HEK293T (cell line): ENCODE measurements at regions not wholly inside any gene's neighbourhood (a gene's known extent, or its start where the extent isn't known, plus 50 kb on each side); places are given as distances from the start of the nearest gene placed in this dataset.

ENCODE experiments used
- CTCF ChIA-PET: fragments of 350-600 bp; formaldehyde crosslinking; extraction: SDS; loops from one replicate; lab custom pipeline; 2021; ENCODE audit warnings: antibody characterized with exemption, inconsistent platforms; lab: Yijun Ruan, JAX
- POLR2A ChIA-PET: fragments of 350-600 bp; formaldehyde crosslinking; extraction: SDS; loops from one replicate; lab custom pipeline; 2020; ENCODE audit warnings: antibody characterized with exemption, inconsistent platforms; lab: Yijun Ruan, JAX
- DNase-seq: peaks from one replicate; pipeline ENCODE4 v3.0.0; 2012; ENCODE audit warnings: mixed read lengths; ENCODE audit errors: extremely low spot score
- ARNT ChIP-seq: fragments of 450-650 bp; IDR thresholded peaks from 2 replicates; pipeline ENCODE4 v1.6.1; 2017; ENCODE audit warnings: mild to moderate bottlenecking
- BHLHE40 ChIP-seq: fragments of 450-650 bp; IDR thresholded peaks from 2 replicates; pipeline ENCODE4 v1.6.1; 2016; ENCODE audit warnings: mild to moderate bottlenecking, moderate library complexity, borderline replicate concordance
- CTBP1 ChIP-seq: fragments of 450-650 bp; IDR thresholded peaks from 2 replicates; pipeline ENCODE4 v1.6.1; 2016; ENCODE audit warnings: borderline replicate concordance
- ELF4 ChIP-seq: fragments of 450-650 bp; IDR thresholded peaks from 2 replicates; pipeline ENCODE4 v1.6.1; 2017; ENCODE audit warnings: antibody characterized with exemption
- FOXA1 ChIP-seq: fragments of 450-650 bp; IDR thresholded peaks from 2 replicates; pipeline ENCODE4 v1.6.1; 2016; ENCODE audit warnings: mild to moderate bottlenecking
- FOXK2 ChIP-seq: fragments of 450-650 bp; IDR thresholded peaks from 2 replicates; pipeline ENCODE4 v1.6.1; 2016; ENCODE audit warnings: mild to moderate bottlenecking
- FOXM1 ChIP-seq: fragments of 450-650 bp; IDR thresholded peaks from 2 replicates; pipeline ENCODE4 v1.6.1; 2017; ENCODE audit warnings: mild to moderate bottlenecking, borderline replicate concordance
- HDGF ChIP-seq: fragments of 450-650 bp; IDR thresholded peaks from 2 replicates; pipeline ENCODE4 v1.6.1; 2017; ENCODE audit warnings: antibody characterized with exemption, borderline replicate concordance
- L3MBTL2 ChIP-seq: fragments of 450-650 bp; conservative IDR thresholded peaks from 2 replicates; pipeline ENCODE4 v1.6.1; 2016; ENCODE audit warnings: mild to moderate bottlenecking
- LEF1 ChIP-seq: fragments of 450-650 bp; IDR thresholded peaks from 2 replicates; pipeline ENCODE4 v1.6.1; 2017; ENCODE audit warnings: mild to moderate bottlenecking, borderline replicate concordance
- NFRKB ChIP-seq: fragments of 450-650 bp; IDR thresholded peaks from 2 replicates; pipeline ENCODE4 v1.6.1; 2016; ENCODE audit warnings: mild to moderate bottlenecking, moderate library complexity
- PKNOX1 ChIP-seq: fragments of 450-650 bp; IDR thresholded peaks from 2 replicates; pipeline ENCODE4 v1.6.1; 2016
- SP1 ChIP-seq: fragments of 450-650 bp; IDR thresholded peaks from 2 replicates; pipeline ENCODE4 v1.6.1; 2017
- SUZ12 ChIP-seq: fragments of 450-650 bp; IDR thresholded peaks from 2 replicates; pipeline ENCODE4 v1.6.1; 2016; ENCODE audit warnings: mild to moderate bottlenecking
- TARDBP ChIP-seq: fragments of 450-650 bp; IDR thresholded peaks from 2 replicates; pipeline ENCODE4 v1.6.1; 2016
- ZNF384 ChIP-seq: fragments of 450-650 bp; IDR thresholded peaks from 2 replicates; pipeline ENCODE4 v1.6.1; 2016

GRCh38 chr2:28694364-28694763 is 57.3 kb upstream of the PPP1CB start:
- POLR2A ChIA-PET, result no interaction called here
- CTCF ChIA-PET, result no interaction called here
- no peak for DNase-seq
- TF ChIP-seq ELF4, result no peak
- TF ChIP-seq CTBP1, result no peak
- TF ChIP-seq LEF1, result no peak
- TF ChIP-seq FOXK2, result no peak
- no peak for TF ChIP-seq FOXM1
- TF ChIP-seq HDGF, result no peak
- TF ChIP-seq SP1, result no peak
- no peak for TF ChIP-seq L3MBTL2
- TF ChIP-seq PKNOX1, result no peak
- no peak for TF ChIP-seq BHLHE40
- TF ChIP-seq FOXA1, result no peak
- no peak for TF ChIP-seq TARDBP
- TF ChIP-seq ZNF384, result no peak
- no peak for TF ChIP-seq SUZ12
- no peak for TF ChIP-seq NFRKB
- no peak for TF ChIP-seq ARNT

DNA sequence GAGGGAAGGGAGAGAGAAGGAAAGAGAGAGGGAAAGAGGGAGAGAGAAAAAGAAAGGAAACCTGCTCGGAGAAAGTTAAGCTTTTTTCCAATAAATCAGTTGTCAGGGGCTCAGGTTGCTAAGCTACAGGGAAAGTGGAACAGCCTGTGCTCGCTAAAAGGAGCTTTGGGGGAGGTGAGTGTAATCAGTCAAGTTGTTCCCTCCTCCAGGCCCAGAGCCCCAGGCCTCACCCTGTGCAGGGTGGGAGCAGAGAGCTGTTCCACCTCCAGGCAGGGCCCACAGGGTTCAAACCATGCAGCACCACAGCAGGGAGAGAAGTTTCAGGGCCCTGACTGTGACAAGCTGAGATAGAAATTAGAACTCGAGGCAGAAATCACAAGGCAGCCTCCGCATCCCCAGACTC is 56.4 kb upstream of the PPP1CB start:
- POLR2A ChIA-PET, result interaction anchor here (1.1 kb wide), 1 partner anchor 56 kb away, joined by 7 read pairs; the partner anchor contains the start of gene PPP1CB
- DNase-seq, result peak; percentile 49
- TF ChIP-seq HDGF (no peak), FOXK2 (no peak), PKNOX1 (peak; percentile 98)
- CTCF ChIA-PET, result interaction anchor here (0.7 to 1.5 kb wide), 3 partner anchors 8 to 31 kb away, joined by 3 to 5 read pairs (median 3); no protein-coding TSS in a partner anchor

DNA sequence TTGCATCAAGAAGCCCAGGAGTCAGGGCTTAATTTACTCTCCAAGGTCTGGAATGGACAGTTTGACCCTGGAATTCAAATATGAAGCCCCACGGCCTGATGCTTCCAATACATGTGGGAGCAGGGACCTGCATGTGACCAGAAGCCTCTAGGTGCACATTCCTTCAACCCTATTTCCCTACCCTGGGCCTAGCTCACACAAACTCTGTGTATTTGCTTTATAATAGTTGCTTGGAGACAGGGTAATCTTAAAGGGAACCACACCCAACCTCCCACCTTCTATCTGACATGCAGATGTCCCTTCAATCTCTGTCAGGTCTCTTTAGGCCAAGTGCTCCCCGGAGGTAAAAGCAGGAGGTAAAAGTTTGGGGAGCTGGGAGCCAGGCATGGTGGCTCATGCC is 55.4 kb upstream of the PPP1CB start:
- ChIA-PET CTCF (interaction anchor here (1.5 kb wide), 1 partner anchor 13 kb away, joined by 5 read pairs; no protein-coding TSS in a partner anchor), POLR2A (interaction anchor here (1.1 kb wide), 1 partner anchor 55 kb away, joined by 7 read pairs; the partner anchor contains the start of gene PPP1CB)
- TF ChIP-seq BHLHE40, result no peak
- no peak for TF ChIP-seq FOXM1
- no peak for TF ChIP-seq FOXK2
- TF ChIP-seq TARDBP, result no peak
- no peak for TF ChIP-seq FOXA1
- TF ChIP-seq L3MBTL2, result no peak
- TF ChIP-seq CTBP1, result no peak
- DNase-seq, result no peak

- CTCF ChIA-PET, result interaction anchor here (0.7 kb wide), 1 partner anchor 238 kb away, joined by 3 read pairs; no protein-coding TSS in a partner anchor
- POLR2A ChIA-PET, result interaction anchor here (0.6 kb wide), 1 partner anchor 54 kb away, joined by 3 read pairs; the partner anchor contains the start of gene PPP1CB
- DNase-seq, result no peak
- TF ChIP-seq TARDBP (no peak), HDGF (no peak), SUZ12 (no peak), FOXA1 (no peak), SP1 (no peak), BHLHE40 (no peak), LEF1 (no peak), ELF4 (no peak), ZNF384 (no peak), L3MBTL2 (no peak), FOXK2 (no peak), ARNT (no peak), CTBP1 (no peak), FOXM1 (no peak), PKNOX1 (no peak), NFRKB (no peak)
These were observed 54.0 kb upstream of the PPP1CB start for GRCh38 chr2:28697602-28698149.

GRCh38 chr2:28698545-28698944 is 53.1 kb upstream of the PPP1CB start:
- CTCF ChIA-PET, result interaction anchor here (0.7 kb wide), 1 partner anchor 239 kb away, joined by 3 read pairs; no protein-coding TSS in a partner anchor
- no peak for TF ChIP-seq ELF4
- no peak for TF ChIP-seq FOXK2
- no peak for TF ChIP-seq HDGF
- TF ChIP-seq SUZ12, result no peak
- TF ChIP-seq ZNF384, result no peak
- TF ChIP-seq LEF1, result no peak
- POLR2A ChIA-PET, result no interaction called here
- DNase-seq, result no peak
